CD8-positive, alpha-beta memory T cell (primary cell): ENCODE measurements at regions not wholly inside any gene's neighbourhood (a gene's known extent, or its start where the extent isn't known, plus 50 kb on each side); places are given as distances from the start of the nearest gene placed in this dataset.

Experiments used
- CTCF ChIA-PET: fragments of 350-600 bp; sonication (Branson Sonifier 250); formaldehyde crosslinking; loops from one replicate; lab custom pipeline; 2021; ENCODE audit warnings: antibody characterized with exemption; lab: Charles Lee
- POLR2A ChIA-PET: fragments of 350-600 bp; sonication (Branson Sonifier 250); formaldehyde crosslinking; loops from one replicate; lab custom pipeline; 2021; ENCODE audit warnings: antibody characterized with exemption; lab: Charles Lee
- DNase-seq, 5 donors: peaks; one replicate each; pipeline versions ENCODE4 v3.0.0 to v3.0.0-alpha.2; 2020 to 2022; ENCODE audit warnings: mixed read lengths in 1 of 5
- H3K27ac ChIP-seq: one replicate; pipeline ENCODE4 v1.7.0; 2013; ENCODE audit warnings: low read depth, mild to moderate bottlenecking, low read length, moderate library complexity
- H3K27me3 ChIP-seq: 2 replicates; pipeline ENCODE4 v1.7.0; 2013; ENCODE audit warnings: low read length, mild to moderate bottlenecking; ENCODE audit not compliant: insufficient read depth, poor library complexity, severe bottlenecking
- H3K36me3 ChIP-seq: 2 replicates; pipeline ENCODE4 v1.7.0; 2013; ENCODE audit warnings: mild to moderate bottlenecking, low read length, moderate library complexity; ENCODE audit not compliant: insufficient read depth
- H3K4me1 ChIP-seq: 2 replicates; pipeline ENCODE4 v1.7.0; 2013; ENCODE audit warnings: mild to moderate bottlenecking, low read length, moderate library complexity; ENCODE audit not compliant: insufficient read depth
- H3K4me3 ChIP-seq: 2 replicates; pipeline ENCODE4 v1.7.0; 2013; ENCODE audit warnings: mild to moderate bottlenecking, low read length
- H3K9me3 ChIP-seq: 2 replicates; pipeline ENCODE4 v1.7.0; 2013; ENCODE audit warnings: mild to moderate bottlenecking, low read length
- H3K27ac Mint-ChIP-seq, 8 donors: one replicate each; pipeline ENCODE4 v1.8.0; 2020 to 2021; ENCODE audit warnings: mixed read lengths in 8 of 8, mild to moderate bottlenecking in 6 of 8, inconsistent platforms in 3 of 8, moderate library complexity in 3 of 8
- H3K27me3 Mint-ChIP-seq, 2 donors: one replicate each; pipeline ENCODE4 v1.8.0; 2020 to 2021; ENCODE audit warnings: mixed read lengths in 2 of 2, mild to moderate bottlenecking in 1 of 2, moderate library complexity in 1 of 2
- H3K36me3 Mint-ChIP-seq, 3 donors: one replicate each; pipeline ENCODE4 v1.8.0; 2020 to 2021; ENCODE audit warnings: mixed read lengths in 3 of 3, inconsistent platforms in 1 of 3, mild to moderate bottlenecking in 1 of 3
- H3K4me1 Mint-ChIP-seq, 3 donors: one replicate each; pipeline ENCODE4 v1.8.0; 2020 to 2021; ENCODE audit warnings: mixed read lengths in 3 of 3, inconsistent platforms in 1 of 3, mild to moderate bottlenecking in 1 of 3
- H3K4me3 Mint-ChIP-seq, 7 donors: one replicate each; pipeline ENCODE4 v1.8.0; 2020 to 2021; ENCODE audit warnings: mixed read lengths in 7 of 7, mild to moderate bottlenecking in 6 of 7, moderate library complexity in 4 of 7, inconsistent platforms in 2 of 7
- H3K9me3 Mint-ChIP-seq, 5 donors: one replicate each; pipeline ENCODE4 v1.8.0; 2020 to 2022; ENCODE audit warnings: mixed read lengths in 5 of 5, mild to moderate bottlenecking in 3 of 5, moderate library complexity in 2 of 5, inconsistent platforms in 1 of 5

- Histone ChIP-seq H3K4me1 (no peaks in the 10 kb centered on the region), H3K4me3 (no peak overlapping the region), H3K27me3 (no peaks in the 10 kb centered on the region), H3K27ac (no peak overlapping the region), H3K9me3 (no peaks in the 10 kb centered on the region), H3K36me3 (no peaks in the 10 kb centered on the region)
- Mint-ChIP-seq H3K4me3 (no peak overlapping the region), H3K9me3 (peaks cover 3 to 5% (median 4%) of the 10 kb centered on the region in 5 donors), H3K36me3 (no peaks in the 10 kb centered on the region), H3K4me1 (no peaks in the 10 kb centered on the region), H3K27me3 (peaks cover 7 to 10% of the 10 kb centered on the region in 2 donors), H3K27ac (no peak overlapping the region)
- DNase-seq = no peak
- POLR2A ChIA-PET = no interaction called here
- CTCF ChIA-PET = no interaction called here
Observed at GRCh38 chr4:24688453-24688852, 104.1 kb upstream of the DHX15 start.

GRCh38 chr4:24689212-24689611, 104.9 kb upstream of the DHX15 start:
- Histone ChIP-seq H3K27ac (no peak overlapping the region), H3K4me1 (no peaks in the 10 kb centered on the region), H3K9me3 (no peaks in the 10 kb centered on the region), H3K4me3 (no peak overlapping the region), H3K27me3 (no peaks in the 10 kb centered on the region), H3K36me3 (no peaks in the 10 kb centered on the region)
- DNase-seq = no peak
- Mint-ChIP-seq H3K36me3 (no peaks in the 10 kb centered on the region), H3K27me3 (peaks cover 7 to 10% of the 10 kb centered on the region in 2 donors), H3K4me3 (no peak overlapping the region), H3K27ac (peak overlapping the region in 1 of 8 donors; percentile 46), H3K9me3 (peaks cover 3 to 5% (median 4%) of the 10 kb centered on the region in 5 donors), H3K4me1 (no peaks in the 10 kb centered on the region)
- ChIA-PET POLR2A (no interaction called here), CTCF (no interaction called here)

- H3K27ac Mint-ChIP-seq = no peak overlapping the region
- no peak for DNase-seq
- H3K4me3 Mint-ChIP-seq = no peak overlapping the region
- H3K27me3 Mint-ChIP-seq = peaks cover 7 to 10% of the 10 kb centered on the region in 2 donors
- no peaks in the 10 kb centered on the region for H3K9me3 ChIP-seq
- H3K36me3 ChIP-seq = no peaks in the 10 kb centered on the region
- peaks cover 3 to 5% (median 4%) of the 10 kb centered on the region in 5 donors for H3K9me3 Mint-ChIP-seq
- no peaks in the 10 kb centered on the region for H3K27me3 ChIP-seq
- H3K4me3 ChIP-seq = no peak overlapping the region
- H3K4me1 ChIP-seq = no peaks in the 10 kb centered on the region
- H3K27ac ChIP-seq = no peak overlapping the region
- ChIA-PET POLR2A (no interaction called here), CTCF (no interaction called here)
- H3K36me3 Mint-ChIP-seq = no peaks in the 10 kb centered on the region
- H3K4me1 Mint-ChIP-seq = no peaks in the 10 kb centered on the region
Observed at GRCh38 chr4:24690436-24690835, 104.9 kb upstream of the SOD3 start.

- H3K4me3 ChIP-seq = no peak overlapping the region
- CTCF ChIA-PET = no interaction called here
- H3K4me1 ChIP-seq = no peaks in the 10 kb centered on the region
- H3K27me3 ChIP-seq = peaks cover 3% of the 10 kb centered on the region
- POLR2A ChIA-PET = no interaction called here
- H3K9me3 Mint-ChIP-seq = peaks cover 3 to 5% (median 4%) of the 10 kb centered on the region in 5 donors
- no peaks in the 10 kb centered on the region for H3K9me3 ChIP-seq
- no peak overlapping the region for H3K4me3 Mint-ChIP-seq
- no peaks in the 10 kb centered on the region for H3K36me3 ChIP-seq
- no peak for DNase-seq
- H3K27ac Mint-ChIP-seq = no peak overlapping the region
- no peak overlapping the region for H3K27ac ChIP-seq
- no peaks in the 10 kb centered on the region for H3K4me1 Mint-ChIP-seq
- peaks cover 5% of the 10 kb centered on the region in 2 donors for H3K27me3 Mint-ChIP-seq
- H3K36me3 Mint-ChIP-seq = no peaks in the 10 kb centered on the region
Observed at GRCh38 chr4:24693636-24694035, 101.7 kb upstream of the SOD3 start.

- no peak overlapping the region for H3K4me3 Mint-ChIP-seq
- H3K27ac ChIP-seq = no peak overlapping the region
- H3K36me3 ChIP-seq = no peaks in the 10 kb centered on the region
- peaks cover 3% of the 10 kb centered on the region for H3K27me3 ChIP-seq
- no peak overlapping the region for H3K27ac Mint-ChIP-seq
- no peaks in the 10 kb centered on the region for H3K4me1 ChIP-seq
- ChIA-PET POLR2A (no interaction called here), CTCF (no interaction called here)
- DNase-seq = no peak
- H3K27me3 Mint-ChIP-seq = no peaks in the 10 kb centered on the region
- no peaks in the 10 kb centered on the region for H3K9me3 ChIP-seq
- H3K9me3 Mint-ChIP-seq = no peaks in the 10 kb centered on the region
- no peaks in the 10 kb centered on the region for H3K4me1 Mint-ChIP-seq
- H3K4me3 ChIP-seq = no peak overlapping the region
- H3K36me3 Mint-ChIP-seq = no peaks in the 10 kb centered on the region
Observed at GRCh38 chr4:24700118-24700517, 95.3 kb upstream of the SOD3 start.

GRCh38 chr4:24701683-24702082, 93.7 kb upstream of the SOD3 start:
- Histone ChIP-seq H3K27ac (no peak overlapping the region), H3K9me3 (no peaks in the 10 kb centered on the region), H3K4me1 (no peaks in the 10 kb centered on the region), H3K27me3 (peaks cover 3% of the 10 kb centered on the region), H3K4me3 (no peak overlapping the region), H3K36me3 (no peaks in the 10 kb centered on the region)
- H3K9me3 Mint-ChIP-seq = no peaks in the 10 kb centered on the region
- no peaks in the 10 kb centered on the region for H3K4me1 Mint-ChIP-seq
- no peak overlapping the region for H3K27ac Mint-ChIP-seq
- no peak for DNase-seq
- CTCF ChIA-PET = no interaction called here
- POLR2A ChIA-PET = no interaction called here
- H3K36me3 Mint-ChIP-seq = no peaks in the 10 kb centered on the region
- no peak overlapping the region for H3K4me3 Mint-ChIP-seq
- H3K27me3 Mint-ChIP-seq = no peaks in the 10 kb centered on the region

GRCh38 chr4:24702281-24702680, 93.1 kb upstream of the SOD3 start:
- no peaks in the 10 kb centered on the region for H3K9me3 ChIP-seq
- H3K4me1 ChIP-seq = no peaks in the 10 kb centered on the region
- peaks cover 0 to 4% (median 0%) of the 10 kb centered on the region in 5 donors for H3K9me3 Mint-ChIP-seq
- H3K27ac Mint-ChIP-seq = peak overlapping the region in 1 of 8 donors; percentile 43
- H3K27me3 Mint-ChIP-seq = no peaks in the 10 kb centered on the region
- no peak overlapping the region for H3K4me3 ChIP-seq
- no peak for DNase-seq
- ChIA-PET CTCF (no interaction called here), POLR2A (no interaction called here)
- H3K4me1 Mint-ChIP-seq = no peaks in the 10 kb centered on the region
- H3K4me3 Mint-ChIP-seq = no peak overlapping the region
- H3K36me3 ChIP-seq = no peaks in the 10 kb centered on the region
- no peak overlapping the region for H3K27ac ChIP-seq
- H3K27me3 ChIP-seq = peaks cover 3% of the 10 kb centered on the region
- H3K36me3 Mint-ChIP-seq = no peaks in the 10 kb centered on the region

- no peaks in the 10 kb centered on the region for H3K27me3 ChIP-seq
- no peak overlapping the region for H3K4me3 Mint-ChIP-seq
- H3K27me3 Mint-ChIP-seq = no peaks in the 10 kb centered on the region
- ChIA-PET POLR2A (no interaction called here), CTCF (no interaction called here)
- H3K4me3 ChIP-seq = no peak overlapping the region
- H3K4me1 ChIP-seq = no peaks in the 10 kb centered on the region
- H3K36me3 Mint-ChIP-seq = no peaks in the 10 kb centered on the region
- peaks cover 0 to 7% (median 0%) of the 10 kb centered on the region in 5 donors for H3K9me3 Mint-ChIP-seq
- H3K4me1 Mint-ChIP-seq = no peaks in the 10 kb centered on the region
- H3K27ac ChIP-seq = no peak overlapping the region
- H3K27ac Mint-ChIP-seq = no peak overlapping the region
- no peaks in the 10 kb centered on the region for H3K36me3 ChIP-seq
- H3K9me3 ChIP-seq = no peaks in the 10 kb centered on the region
- DNase-seq = no peak
Observed at GRCh38 chr4:24703298-24703697, 92.1 kb upstream of the SOD3 start.

- CTCF ChIA-PET = no interaction called here
- Mint-ChIP-seq H3K27me3 (no peaks in the 10 kb centered on the region), H3K36me3 (no peaks in the 10 kb centered on the region), H3K9me3 (peaks cover 2 to 10% (median 7%) of the 10 kb centered on the region in 5 donors), H3K27ac (no peak overlapping the region), H3K4me1 (no peaks in the 10 kb centered on the region), H3K4me3 (no peak overlapping the region)
- POLR2A ChIA-PET = no interaction called here
- H3K27me3 ChIP-seq = no peaks in the 10 kb centered on the region
- H3K9me3 ChIP-seq = no peaks in the 10 kb centered on the region
- H3K36me3 ChIP-seq = no peaks in the 10 kb centered on the region
- H3K4me3 ChIP-seq = no peak overlapping the region
- H3K4me1 ChIP-seq = no peaks in the 10 kb centered on the region
- H3K27ac ChIP-seq = no peak overlapping the region
- DNase-seq = no peak
Observed at GRCh38 chr4:24704149-24704548, 91.2 kb upstream of the SOD3 start.
